AG10803 (cell line): ENCODE measurements at regions not wholly inside any gene's neighbourhood (a gene's known extent, or its start where the extent isn't known, plus 50 kb on each side); places are given as distances from the start of the nearest gene placed in this dataset.

ENCODE experiments used
- DNase-seq: peaks from one replicate; pipeline ENCODE4 v3.0.0; 2010; ENCODE audit warnings: low read depth
- H3K4me3 ChIP-seq: 2 replicates; pipeline ENCODE4 v1.5.1; 2011; ENCODE audit warnings: mild to moderate bottlenecking, low read length, control low read depth
- TF ChIP-seq, protein P1 (sequence below): conservative IDR thresholded peaks from 2 replicates; pipeline ENCODE4 v1.5.1; 2011; ENCODE audit warnings: mild to moderate bottlenecking, low read length, control low read depth, inconsistent platforms

DNA sequence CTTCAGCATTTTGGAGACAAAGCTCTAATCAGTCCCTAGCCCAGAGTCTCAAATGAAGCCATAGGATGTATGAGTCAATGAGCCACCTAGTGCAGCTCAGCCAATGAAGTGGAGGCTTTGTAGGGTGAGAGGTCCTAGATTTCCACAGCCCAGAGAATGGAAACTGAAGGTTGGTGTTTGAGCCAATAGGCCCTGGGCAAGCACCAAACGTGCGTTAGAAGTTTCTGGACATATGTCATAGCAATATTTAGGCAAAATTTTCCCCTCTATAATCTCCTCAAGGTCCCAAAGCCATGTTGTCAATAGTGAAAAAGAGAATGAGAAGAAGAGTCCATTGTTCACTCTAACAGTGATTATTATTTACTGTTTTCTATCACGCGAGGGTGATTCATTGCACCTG lies 361.3 kb downstream of the PLPP3 start:
- TF ChIP-seq, protein P1, sequence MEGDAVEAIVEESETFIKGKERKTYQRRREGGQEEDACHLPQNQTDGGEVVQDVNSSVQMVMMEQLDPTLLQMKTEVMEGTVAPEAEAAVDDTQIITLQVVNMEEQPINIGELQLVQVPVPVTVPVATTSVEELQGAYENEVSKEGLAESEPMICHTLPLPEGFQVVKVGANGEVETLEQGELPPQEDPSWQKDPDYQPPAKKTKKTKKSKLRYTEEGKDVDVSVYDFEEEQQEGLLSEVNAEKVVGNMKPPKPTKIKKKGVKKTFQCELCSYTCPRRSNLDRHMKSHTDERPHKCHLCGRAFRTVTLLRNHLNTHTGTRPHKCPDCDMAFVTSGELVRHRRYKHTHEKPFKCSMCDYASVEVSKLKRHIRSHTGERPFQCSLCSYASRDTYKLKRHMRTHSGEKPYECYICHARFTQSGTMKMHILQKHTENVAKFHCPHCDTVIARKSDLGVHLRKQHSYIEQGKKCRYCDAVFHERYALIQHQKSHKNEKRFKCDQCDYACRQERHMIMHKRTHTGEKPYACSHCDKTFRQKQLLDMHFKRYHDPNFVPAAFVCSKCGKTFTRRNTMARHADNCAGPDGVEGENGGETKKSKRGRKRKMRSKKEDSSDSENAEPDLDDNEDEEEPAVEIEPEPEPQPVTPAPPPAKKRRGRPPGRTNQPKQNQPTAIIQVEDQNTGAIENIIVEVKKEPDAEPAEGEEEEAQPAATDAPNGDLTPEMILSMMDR = no peak
- no peak for DNase-seq
- no peak overlapping the region for H3K4me3 ChIP-seq

DNA sequence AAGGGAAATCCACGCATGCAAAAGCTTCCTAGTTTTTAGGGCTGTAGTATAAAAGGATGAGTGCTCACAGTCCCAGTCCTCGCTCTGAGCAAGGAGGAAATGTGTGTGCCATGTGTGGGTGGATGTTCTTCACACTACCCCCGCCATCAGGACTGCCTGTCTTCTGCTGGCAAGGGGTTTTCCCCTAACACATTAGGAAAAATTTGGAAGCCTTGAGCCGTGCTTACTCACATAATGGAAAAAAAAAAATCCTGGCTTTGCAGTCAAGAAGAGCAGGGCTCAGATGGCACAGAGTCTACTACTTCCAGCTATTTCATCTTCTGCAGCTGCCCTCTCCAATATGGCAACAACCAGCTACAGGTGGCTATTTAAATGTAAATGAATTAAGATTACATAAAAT lies 363.1 kb downstream of the PLPP3 start:
- TF ChIP-seq, protein P1 = no peak
- no peak overlapping the region for H3K4me3 ChIP-seq
- peak; percentile 87 for DNase-seq

DNA sequence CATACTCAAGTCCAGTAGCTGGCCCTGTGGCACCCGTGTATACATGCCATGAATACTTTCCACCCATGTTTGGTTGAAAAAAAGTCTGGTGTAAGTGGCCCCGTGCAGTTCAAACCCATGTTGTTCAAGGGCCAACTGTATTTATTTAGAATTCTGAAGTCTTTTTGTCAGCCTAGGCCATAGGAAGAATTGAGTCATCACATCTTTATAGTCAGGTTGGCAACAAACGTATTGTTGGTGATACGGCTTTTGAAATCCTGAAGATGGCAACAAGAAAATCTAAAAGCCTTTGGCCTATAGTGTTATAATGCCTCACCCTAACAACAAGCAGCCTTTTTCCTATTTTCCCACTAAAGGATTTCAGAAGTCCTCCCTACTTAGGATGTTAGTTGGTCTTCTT lies 363.6 kb downstream of the PLPP3 start:
- TF ChIP-seq, protein P1 = no peak
- H3K4me3 ChIP-seq = no peak overlapping the region
- DNase-seq = peak; percentile 32

DNA sequence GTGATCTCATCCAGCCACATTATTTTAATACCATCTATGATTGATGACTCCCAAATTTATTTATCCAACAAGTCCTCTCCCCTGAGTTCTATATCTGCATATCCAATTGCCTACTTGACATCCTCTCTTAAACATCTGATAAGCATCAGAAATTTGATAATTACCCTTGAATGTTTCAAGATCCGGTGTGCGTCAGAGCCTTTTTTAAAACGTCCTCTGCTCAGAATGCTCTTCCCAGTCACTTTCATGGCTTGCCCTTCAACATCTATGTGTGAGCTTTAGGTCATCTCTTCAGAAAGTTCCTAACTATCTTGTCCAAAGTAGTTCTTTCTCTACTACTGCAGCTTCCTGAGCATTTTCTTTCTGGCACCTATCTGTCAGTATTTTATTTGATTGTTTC lies 364.3 kb downstream of the PLPP3 start:
- TF ChIP-seq, protein P1 = no peak
- DNase-seq = no peak
- no peak overlapping the region for H3K4me3 ChIP-seq

DNA sequence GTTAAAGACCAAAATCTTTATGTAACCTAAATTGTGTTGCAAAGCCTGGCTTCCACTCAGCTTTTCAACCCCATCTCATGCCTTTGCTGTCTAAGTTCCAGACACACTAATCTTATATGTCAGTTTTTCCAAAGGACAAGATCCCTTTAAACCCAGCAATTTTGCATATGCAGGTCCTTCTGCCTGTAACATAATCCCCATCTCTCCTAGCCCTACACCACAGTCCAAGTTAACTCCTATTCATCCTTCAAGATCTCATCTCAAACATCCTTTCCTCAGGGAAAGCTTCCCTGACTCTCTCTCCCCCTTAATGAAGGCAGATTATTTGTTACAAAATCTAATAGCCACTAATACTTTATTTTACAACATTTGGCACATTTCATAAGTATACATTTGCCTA lies 366.3 kb downstream of the PLPP3 start:
- TF ChIP-seq, protein P1 = no peak
- no peak for DNase-seq
- no peak overlapping the region for H3K4me3 ChIP-seq

DNA sequence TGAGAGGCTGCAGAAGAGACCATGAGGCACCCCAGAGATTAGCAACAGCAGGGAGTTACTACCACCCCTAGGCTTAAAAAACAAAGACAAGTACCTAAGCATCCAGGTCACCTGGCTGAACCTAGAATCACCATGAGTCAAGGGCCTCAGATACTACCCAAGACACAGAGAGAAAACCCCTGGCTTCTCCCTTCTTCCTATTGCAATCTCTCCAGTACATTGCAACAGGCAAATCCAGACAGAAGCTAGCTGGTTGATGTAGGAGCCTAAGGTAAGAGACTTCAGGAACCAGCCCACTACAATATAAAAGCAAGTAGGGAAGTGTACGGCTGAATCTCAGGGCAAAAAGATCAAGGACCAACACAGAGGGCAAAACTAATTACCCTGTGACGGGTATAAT lies 367.2 kb downstream of the PLPP3 start:
- no peak overlapping the region for H3K4me3 ChIP-seq
- TF ChIP-seq, protein P1 = no peak
- DNase-seq = no peak

DNA sequence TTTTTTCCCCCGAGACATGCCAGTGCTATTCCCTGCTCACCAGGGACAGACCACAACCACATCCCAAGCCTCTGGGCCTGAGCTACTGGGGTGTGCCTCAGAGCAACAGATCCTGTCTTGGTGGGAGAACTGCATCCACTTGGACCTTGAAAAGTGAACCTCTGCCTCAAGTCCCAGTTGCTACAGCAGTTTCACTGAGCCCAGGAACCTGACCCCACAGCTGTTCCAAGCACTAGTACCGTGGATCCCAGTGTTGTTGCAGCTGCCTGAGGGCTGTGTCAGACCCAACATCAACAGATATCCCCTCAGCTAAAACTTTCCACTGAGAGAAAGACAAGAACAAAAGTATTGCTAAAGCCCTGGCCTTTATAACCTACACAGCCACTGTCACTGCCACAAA lies 373.0 kb downstream of the PLPP3 start:
- no peak for DNase-seq
- no peak overlapping the region for H3K4me3 ChIP-seq
- TF ChIP-seq, protein P1 = no peak
